Memory B cell (primary cell): ENCODE measurements at regions not wholly inside any gene's neighbourhood (a gene's known extent, or its start where the extent isn't known, plus 50 kb on each side); places are given as distances from the start of the nearest gene placed in this dataset.

Source experiments
- ATAC-seq: fragments of 150-1000 bp; cut with Tn5 transposase; 2 replicates; pipeline ENCODE4 v1.10.0; 2021; ENCODE audit warnings: low read depth, mild to moderate bottlenecking, moderate library complexity
- DNase-seq, 2 donors: peaks; one replicate each; pipeline ENCODE4 v3.0.0; 2022; ENCODE audit warnings: low spot score in 2 of 2
- H3K27ac Mint-ChIP-seq: one replicate; pipeline ENCODE4 v1.8.0; 2022; ENCODE audit warnings: mild to moderate bottlenecking, moderate library complexity, mixed read lengths
- H3K27me3 Mint-ChIP-seq: one replicate; pipeline ENCODE4 v1.8.0; 2022; ENCODE audit warnings: mixed read lengths
- H3K36me3 Mint-ChIP-seq: one replicate; pipeline ENCODE4 v1.8.0; 2022; ENCODE audit warnings: mild to moderate bottlenecking, mixed read lengths
- H3K4me1 Mint-ChIP-seq: one replicate; pipeline ENCODE4 v1.8.0; 2022; ENCODE audit warnings: mixed read lengths
- H3K4me3 Mint-ChIP-seq: one replicate; pipeline ENCODE4 v1.8.0; 2022; ENCODE audit warnings: mild to moderate bottlenecking, moderate library complexity, mixed read lengths
- H3K9me3 Mint-ChIP-seq: one replicate; pipeline ENCODE4 v1.8.0; 2022; ENCODE audit warnings: mixed read lengths

- DNase-seq = no peak
- Mint-ChIP-seq H3K9me3 (peaks cover 13% of the 10 kb centered on the region), H3K4me1 (no peaks in the 10 kb centered on the region), H3K27me3 (no peaks in the 10 kb centered on the region), H3K4me3 (no peak overlapping the region), H3K36me3 (no peaks in the 10 kb centered on the region), H3K27ac (no peak overlapping the region)
- no peak for ATAC-seq
These were observed 77.6 kb upstream of the FMN2 start for GRCh38 chr1:240014051-240014450.

- DNase-seq (no peak), ATAC-seq (no peak)
- no peaks in the 10 kb centered on the region for H3K27me3 Mint-ChIP-seq
- no peaks in the 10 kb centered on the region for H3K36me3 Mint-ChIP-seq
- H3K9me3 Mint-ChIP-seq = peaks cover 8% of the 10 kb centered on the region
- H3K27ac Mint-ChIP-seq = no peak overlapping the region
- H3K4me3 Mint-ChIP-seq = no peak overlapping the region
- H3K4me1 Mint-ChIP-seq = no peaks in the 10 kb centered on the region
These were observed 73.1 kb upstream of the FMN2 start for GRCh38 chr1:240018617-240019016.

- no peaks in the 10 kb centered on the region for H3K27me3 Mint-ChIP-seq
- no peak overlapping the region for H3K27ac Mint-ChIP-seq
- no peaks in the 10 kb centered on the region for H3K36me3 Mint-ChIP-seq
- no peak for ATAC-seq
- no peaks in the 10 kb centered on the region for H3K4me1 Mint-ChIP-seq
- no peak for DNase-seq
- H3K4me3 Mint-ChIP-seq = no peak overlapping the region
- peaks cover 8% of the 10 kb centered on the region for H3K9me3 Mint-ChIP-seq
These were observed 72.2 kb upstream of the FMN2 start for GRCh38 chr1:240019524-240019923.

- no peak for ATAC-seq
- no peak for DNase-seq
- no peaks in the 10 kb centered on the region for H3K36me3 Mint-ChIP-seq
- peaks cover 9% of the 10 kb centered on the region for H3K9me3 Mint-ChIP-seq
- no peaks in the 10 kb centered on the region for H3K4me1 Mint-ChIP-seq
- no peak overlapping the region for H3K27ac Mint-ChIP-seq
- H3K27me3 Mint-ChIP-seq = peaks cover 2% of the 10 kb centered on the region
- no peak overlapping the region for H3K4me3 Mint-ChIP-seq
These were observed 70.8 kb upstream of the FMN2 start for GRCh38 chr1:240020871-240021270.

GRCh38 chr1:240021709-240022108 lies 70.0 kb upstream of the FMN2 start:
- no peak overlapping the region for H3K27ac Mint-ChIP-seq

GRCh38 chr1:240027059-240027462 lies 64.6 kb upstream of the FMN2 start:
- ATAC-seq (no peak), DNase-seq (no peak)
- Mint-ChIP-seq H3K27ac (no peak overlapping the region), H3K36me3 (no peaks in the 10 kb centered on the region), H3K9me3 (peaks cover 4% of the 10 kb centered on the region), H3K4me3 (no peak overlapping the region), H3K27me3 (peaks cover 2% of the 10 kb centered on the region), H3K4me1 (no peaks in the 10 kb centered on the region)

More at GRCh38 chr1:240021709-240022108, 70.0 kb upstream of the FMN2 start:
- ATAC-seq (no peak), DNase-seq (no peak)
- Mint-ChIP-seq H3K4me3 (no peak overlapping the region), H3K9me3 (peaks cover 9% of the 10 kb centered on the region), H3K36me3 (no peaks in the 10 kb centered on the region), H3K4me1 (no peaks in the 10 kb centered on the region), H3K27me3 (peaks cover 2% of the 10 kb centered on the region)

- Mint-ChIP-seq H3K4me3 (no peak overlapping the region), H3K4me1 (no peaks in the 10 kb centered on the region)
These were observed 62.3 kb upstream of the FMN2 start for GRCh38 chr1:240029418-240029817.

GRCh38 chr1:240030236-240030635 lies 61.4 kb upstream of the FMN2 start:
- Mint-ChIP-seq H3K27me3 (peaks cover under 1% of the 10 kb centered on the region), H3K27ac (no peak overlapping the region)

More at GRCh38 chr1:240029418-240029817, 62.3 kb upstream of the FMN2 start:
- ATAC-seq = no peak
- no peak for DNase-seq
- Mint-ChIP-seq H3K9me3 (peaks cover 3% of the 10 kb centered on the region), H3K27ac (no peak overlapping the region), H3K27me3 (peaks cover 2% of the 10 kb centered on the region), H3K36me3 (no peaks in the 10 kb centered on the region)

GRCh38 chr1:240031009-240031408 lies 60.7 kb upstream of the FMN2 start:
- Mint-ChIP-seq H3K4me3 (no peak overlapping the region), H3K27ac (no peak overlapping the region), H3K27me3 (no peaks in the 10 kb centered on the region), H3K36me3 (no peaks in the 10 kb centered on the region), H3K9me3 (peaks cover 2% of the 10 kb centered on the region), H3K4me1 (no peaks in the 10 kb centered on the region)
- DNase-seq = no peak
- ATAC-seq = no peak

More at GRCh38 chr1:240030236-240030635, 61.4 kb upstream of the FMN2 start:
- H3K36me3 Mint-ChIP-seq = no peaks in the 10 kb centered on the region
- no peak overlapping the region for H3K4me3 Mint-ChIP-seq
- peaks cover 3% of the 10 kb centered on the region for H3K9me3 Mint-ChIP-seq
- H3K4me1 Mint-ChIP-seq = no peaks in the 10 kb centered on the region
- ATAC-seq = no peak
- no peak for DNase-seq

GRCh38 chr1:240031414-240031813 lies 60.3 kb upstream of the FMN2 start:
- H3K4me3 Mint-ChIP-seq = no peak overlapping the region
- no peak for DNase-seq
- no peaks in the 10 kb centered on the region for H3K27me3 Mint-ChIP-seq
- no peaks in the 10 kb centered on the region for H3K36me3 Mint-ChIP-seq
- peaks cover 2% of the 10 kb centered on the region for H3K9me3 Mint-ChIP-seq
- no peak for ATAC-seq
- H3K27ac Mint-ChIP-seq = no peak overlapping the region
- H3K4me1 Mint-ChIP-seq = no peaks in the 10 kb centered on the region

GRCh38 chr1:240033406-240033805 lies 58.3 kb upstream of the FMN2 start:
- no peaks in the 10 kb centered on the region for H3K4me1 Mint-ChIP-seq
- no peaks in the 10 kb centered on the region for H3K27me3 Mint-ChIP-seq
- peaks cover 2% of the 10 kb centered on the region for H3K9me3 Mint-ChIP-seq
- H3K36me3 Mint-ChIP-seq = no peaks in the 10 kb centered on the region
- DNase-seq = no peak
- no peak for ATAC-seq
- no peak overlapping the region for H3K4me3 Mint-ChIP-seq
- no peak overlapping the region for H3K27ac Mint-ChIP-seq

GRCh38 chr1:240036526-240036925 lies 55.2 kb upstream of the FMN2 start:
- ATAC-seq (no peak), DNase-seq (no peak)
- Mint-ChIP-seq H3K27ac (no peak overlapping the region), H3K4me1 (no peaks in the 10 kb centered on the region), H3K27me3 (no peaks in the 10 kb centered on the region), H3K4me3 (no peak overlapping the region), H3K9me3 (peaks cover 2% of the 10 kb centered on the region), H3K36me3 (no peaks in the 10 kb centered on the region)
